VCaP (cell line): ENCODE measurements at regions not wholly inside any gene's neighbourhood (a gene's known extent, or its start where the extent isn't known, plus 50 kb on each side); places are given as distances from the start of the nearest gene placed in this dataset.
"Not testable (repeated sequence)": the region's sequence is repeated elsewhere in the genome, so short reads cannot be mapped to it uniquely, and the experiment has no call there.

Experiments
- H3K27ac ChIP-seq: fragments of 450-650 bp; 2 replicates; pipeline ENCODE4 v1.5.1; 2017
- TF ChIP-seq, protein P1 (sequence below): fragments of 450-650 bp; conservative IDR thresholded peaks from 2 replicates; pipeline ENCODE4 v1.5.1; 2017; ENCODE audit warnings: mild to moderate bottlenecking, moderate library complexity

DNA sequence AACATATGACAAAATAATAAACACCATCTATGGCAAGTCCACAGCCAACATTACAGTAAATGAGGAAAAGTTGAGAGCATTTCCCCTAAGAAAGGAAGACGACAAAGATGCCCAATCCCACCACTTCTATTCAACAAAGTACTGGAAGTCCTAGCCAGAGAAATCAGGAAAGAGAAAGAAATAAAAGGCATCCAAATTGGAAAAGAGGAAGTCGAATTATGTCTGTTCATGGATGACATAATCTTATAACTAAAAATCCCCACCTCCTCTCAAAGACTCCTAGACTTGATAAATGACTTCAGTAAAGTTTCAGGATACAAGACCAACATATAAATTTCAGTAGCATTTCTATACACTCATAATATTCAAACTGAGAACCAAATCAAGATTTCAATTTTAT, 288.5 kb upstream of the POT1 start:
- TF ChIP-seq, protein P1, sequence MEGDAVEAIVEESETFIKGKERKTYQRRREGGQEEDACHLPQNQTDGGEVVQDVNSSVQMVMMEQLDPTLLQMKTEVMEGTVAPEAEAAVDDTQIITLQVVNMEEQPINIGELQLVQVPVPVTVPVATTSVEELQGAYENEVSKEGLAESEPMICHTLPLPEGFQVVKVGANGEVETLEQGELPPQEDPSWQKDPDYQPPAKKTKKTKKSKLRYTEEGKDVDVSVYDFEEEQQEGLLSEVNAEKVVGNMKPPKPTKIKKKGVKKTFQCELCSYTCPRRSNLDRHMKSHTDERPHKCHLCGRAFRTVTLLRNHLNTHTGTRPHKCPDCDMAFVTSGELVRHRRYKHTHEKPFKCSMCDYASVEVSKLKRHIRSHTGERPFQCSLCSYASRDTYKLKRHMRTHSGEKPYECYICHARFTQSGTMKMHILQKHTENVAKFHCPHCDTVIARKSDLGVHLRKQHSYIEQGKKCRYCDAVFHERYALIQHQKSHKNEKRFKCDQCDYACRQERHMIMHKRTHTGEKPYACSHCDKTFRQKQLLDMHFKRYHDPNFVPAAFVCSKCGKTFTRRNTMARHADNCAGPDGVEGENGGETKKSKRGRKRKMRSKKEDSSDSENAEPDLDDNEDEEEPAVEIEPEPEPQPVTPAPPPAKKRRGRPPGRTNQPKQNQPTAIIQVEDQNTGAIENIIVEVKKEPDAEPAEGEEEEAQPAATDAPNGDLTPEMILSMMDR, result no peak
- no peak overlapping the region for H3K27ac ChIP-seq

DNA sequence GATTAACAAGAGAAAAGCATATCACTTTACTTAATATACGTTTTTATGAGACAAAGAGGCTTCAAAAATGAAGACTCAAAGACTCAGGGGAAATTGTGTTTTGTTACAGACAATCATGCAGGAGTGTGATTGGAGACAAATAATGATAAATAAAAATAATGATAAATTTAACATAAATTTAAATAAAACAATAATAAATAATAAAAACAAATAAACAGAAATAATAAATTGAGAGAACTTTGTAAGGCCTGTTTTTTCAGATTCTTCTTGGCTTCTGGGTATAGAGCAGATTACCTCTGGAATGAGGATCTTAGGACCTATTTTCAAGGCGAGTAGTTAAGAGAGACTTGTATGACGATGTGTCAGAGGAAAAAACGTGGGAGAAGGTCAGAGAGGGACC, 271.4 kb upstream of the POT1 start:
- TF ChIP-seq, protein P1, result no peak
- H3K27ac ChIP-seq, result no peak overlapping the region

DNA sequence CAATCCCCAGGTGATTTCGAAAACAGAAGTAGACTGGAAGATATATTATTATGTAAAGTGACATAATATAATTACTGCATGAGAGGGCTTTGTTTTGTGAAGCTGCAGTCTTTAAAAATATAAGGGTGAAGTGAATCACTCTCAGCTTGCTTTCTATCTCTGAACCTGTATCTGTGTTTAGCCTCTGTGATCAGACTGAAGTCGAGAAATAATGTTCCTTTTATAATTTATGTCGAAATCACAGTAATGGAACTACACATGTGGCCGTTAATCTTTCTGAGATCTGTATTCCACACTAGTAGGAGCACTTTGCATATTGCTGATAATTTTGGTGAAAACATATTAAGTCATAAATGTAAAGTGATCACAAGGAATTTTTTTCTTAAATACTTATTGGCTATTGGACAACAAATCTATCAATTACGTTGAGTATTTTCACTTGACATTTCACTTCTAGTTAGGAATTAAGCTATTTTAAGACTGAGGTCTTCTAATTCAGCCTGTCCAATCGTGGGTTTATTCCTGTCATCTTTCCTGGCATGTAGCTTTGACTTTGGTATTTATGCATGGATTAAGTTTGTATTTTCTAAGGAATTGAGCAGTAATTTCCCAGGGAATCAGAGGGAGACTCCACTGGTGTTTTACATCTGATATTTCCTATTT, 268.2 kb upstream of the POT1 start:
- H3K27ac ChIP-seq, result no peak overlapping the region
- TF ChIP-seq, protein P1, result no peak

DNA sequence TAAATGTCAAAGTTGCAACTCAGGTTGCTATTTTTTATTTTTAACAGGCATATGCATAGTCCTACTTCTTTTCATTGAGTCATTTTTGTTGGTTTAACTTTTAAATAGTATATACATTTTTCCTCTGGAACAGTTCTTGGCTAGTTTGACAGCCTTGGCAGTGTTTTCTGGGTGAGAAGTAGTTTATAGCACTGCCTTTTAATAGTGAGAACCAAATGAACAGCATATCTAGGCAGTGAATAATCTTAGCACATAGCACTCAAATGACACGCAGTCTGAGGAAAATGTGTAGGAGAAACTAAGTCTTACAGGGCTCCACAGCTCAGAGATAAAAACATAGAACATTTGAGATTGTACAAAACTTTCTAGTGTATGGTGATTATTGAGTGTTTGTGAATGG, 265.5 kb upstream of the POT1 start:
- TF ChIP-seq, protein P1, result no peak
- no peak overlapping the region for H3K27ac ChIP-seq

DNA sequence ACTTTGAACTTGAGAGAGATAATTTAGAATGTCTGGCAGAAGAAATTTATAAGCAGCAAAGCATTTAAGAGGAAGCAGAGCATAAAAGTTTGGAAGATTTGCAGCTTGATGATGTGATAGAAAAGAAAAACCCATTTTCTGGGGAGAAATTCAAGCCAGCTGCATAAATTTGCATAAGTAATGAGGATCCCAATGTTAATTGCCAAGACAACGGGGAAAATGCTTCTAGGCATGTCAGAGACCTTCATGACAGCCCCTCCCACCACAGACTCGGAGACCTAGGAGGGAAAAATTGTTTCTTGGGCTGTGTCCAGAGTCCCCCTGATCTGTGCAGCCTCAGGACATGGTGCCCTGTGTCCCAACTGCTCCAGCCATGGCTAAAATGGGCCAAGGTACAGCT, 263.6 kb upstream of the POT1 start:
- TF ChIP-seq, protein P1, result no peak
- H3K27ac ChIP-seq, result no peak overlapping the region

DNA sequence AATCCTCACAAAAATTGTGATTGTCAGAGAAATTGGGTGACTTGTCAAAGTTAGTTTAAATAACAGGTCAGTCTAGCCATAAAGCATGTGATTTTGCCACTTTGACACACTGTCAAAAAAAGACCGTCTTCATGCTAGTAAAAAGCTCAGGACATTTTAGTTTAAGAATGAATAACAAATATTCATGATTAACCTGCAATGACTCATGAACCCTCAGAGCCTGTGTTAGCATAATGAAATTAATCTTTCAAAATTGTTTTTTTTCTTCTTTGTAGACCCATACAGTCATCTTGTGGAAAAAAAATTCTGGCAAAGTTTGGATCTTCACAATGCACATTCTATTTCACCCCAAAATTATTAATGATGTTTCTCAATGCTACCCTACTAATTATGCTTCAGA, 255.2 kb upstream of the POT1 start:
- TF ChIP-seq, protein P1, result no peak
- H3K27ac ChIP-seq, result no peak overlapping the region

DNA sequence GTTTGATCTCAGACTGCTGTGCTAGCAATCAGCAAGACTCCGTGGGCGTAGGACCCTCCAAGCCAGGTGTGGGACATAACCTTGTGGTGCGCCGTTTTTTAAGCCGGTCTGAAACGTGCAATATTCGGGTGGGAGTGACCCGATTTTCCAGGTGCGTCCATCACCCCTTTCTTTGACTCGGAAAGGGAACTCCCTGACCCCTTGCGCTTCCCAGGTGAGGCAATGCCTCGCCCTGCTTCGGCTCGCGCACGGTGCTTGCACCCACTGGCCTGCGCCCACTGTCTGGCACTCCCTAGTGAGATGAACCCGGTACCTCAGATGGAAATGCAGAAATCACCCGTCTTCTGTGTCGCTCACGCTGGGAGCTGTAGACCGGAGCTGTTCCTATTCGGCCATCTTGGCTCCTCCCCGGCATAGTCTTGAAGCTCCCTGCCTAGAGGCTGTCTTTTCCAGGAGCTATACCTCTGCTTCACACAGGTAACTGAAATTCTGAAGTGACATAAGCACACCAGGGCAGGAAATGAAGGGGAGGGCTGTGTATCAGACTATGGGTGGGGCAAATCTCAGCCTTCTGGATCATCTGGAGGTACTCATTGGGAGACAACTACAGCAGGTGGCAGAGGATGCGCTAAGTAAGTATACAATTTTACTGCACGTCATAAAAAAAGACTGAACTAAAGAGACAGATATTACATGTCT, 252.1 kb upstream of the POT1 start:
- H3K27ac ChIP-seq, result not testable (repeated sequence)

DNA sequence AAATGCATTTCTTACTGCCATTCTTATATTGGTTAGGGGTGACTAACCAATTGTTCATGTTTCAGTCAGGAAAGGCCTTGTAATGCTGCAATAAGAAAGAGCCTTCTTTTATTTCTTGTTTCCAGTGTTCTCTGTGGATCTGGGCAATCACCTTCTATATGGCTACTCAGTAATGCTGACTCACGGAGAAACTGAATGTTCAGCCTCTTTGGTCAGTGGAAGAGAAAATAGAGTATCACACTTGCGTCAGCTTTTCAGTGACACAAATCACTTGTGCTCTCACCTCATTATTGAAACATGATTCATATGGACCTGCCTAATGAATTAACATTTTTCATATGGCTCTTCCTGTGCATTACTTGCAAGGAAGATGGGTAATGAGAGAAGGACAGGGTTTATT, 243.9 kb upstream of the POT1 start:
- H3K27ac ChIP-seq, result no peak overlapping the region
- TF ChIP-seq, protein P1, result no peak
